ENCODE measurements at regions not wholly inside any gene's neighbourhood (a gene's known extent, or its start where the extent isn't known, plus 50 kb on each side); places are given as distances from the start of the nearest gene placed in this dataset.

GRCh38 chr12:97335115-97335514, 127.5 kb upstream of the RMST start:
- no peaks in the 10 kb centered on the region for H3K4me1 ChIP-seq
- no peak for DNase-seq
- no peaks in the 10 kb centered on the region for H3K36me3 ChIP-seq
- no peaks in the 10 kb centered on the region for H3K27me3 ChIP-seq
- TF ChIP-seq, protein P1, sequence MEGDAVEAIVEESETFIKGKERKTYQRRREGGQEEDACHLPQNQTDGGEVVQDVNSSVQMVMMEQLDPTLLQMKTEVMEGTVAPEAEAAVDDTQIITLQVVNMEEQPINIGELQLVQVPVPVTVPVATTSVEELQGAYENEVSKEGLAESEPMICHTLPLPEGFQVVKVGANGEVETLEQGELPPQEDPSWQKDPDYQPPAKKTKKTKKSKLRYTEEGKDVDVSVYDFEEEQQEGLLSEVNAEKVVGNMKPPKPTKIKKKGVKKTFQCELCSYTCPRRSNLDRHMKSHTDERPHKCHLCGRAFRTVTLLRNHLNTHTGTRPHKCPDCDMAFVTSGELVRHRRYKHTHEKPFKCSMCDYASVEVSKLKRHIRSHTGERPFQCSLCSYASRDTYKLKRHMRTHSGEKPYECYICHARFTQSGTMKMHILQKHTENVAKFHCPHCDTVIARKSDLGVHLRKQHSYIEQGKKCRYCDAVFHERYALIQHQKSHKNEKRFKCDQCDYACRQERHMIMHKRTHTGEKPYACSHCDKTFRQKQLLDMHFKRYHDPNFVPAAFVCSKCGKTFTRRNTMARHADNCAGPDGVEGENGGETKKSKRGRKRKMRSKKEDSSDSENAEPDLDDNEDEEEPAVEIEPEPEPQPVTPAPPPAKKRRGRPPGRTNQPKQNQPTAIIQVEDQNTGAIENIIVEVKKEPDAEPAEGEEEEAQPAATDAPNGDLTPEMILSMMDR (IDR thresholded peaks at IDR 0.05; ENCODE audit: low read depth, low read length), result no peak
- no peaks in the 10 kb centered on the region for H3K9me3 ChIP-seq
- no peak overlapping the region for H3K4me3 ChIP-seq (ENCODE audit: low read depth, low read length)

- Histone ChIP-seq H3K27me3 (no peaks in the 10 kb centered on the region), H3K9me3 (no peaks in the 10 kb centered on the region), H3K36me3 (no peaks in the 10 kb centered on the region), H3K4me1 (no peaks in the 10 kb centered on the region), H3K4me3 (ENCODE audit: low read depth, low read length) (no peak overlapping the region)
- no peak for DNase-seq
- TF ChIP-seq, protein P1 (IDR thresholded peaks at IDR 0.05; ENCODE audit: low read depth, low read length), result no peak
These were observed 125.5 kb upstream of the RMST start for GRCh38 chr12:97336900-97337751.

GRCh38 chr12:97342130-97342529, 120.5 kb upstream of the RMST start:
- no peaks in the 10 kb centered on the region for H3K27me3 ChIP-seq
- H3K4me1 ChIP-seq, result no peaks in the 10 kb centered on the region
- no peak overlapping the region for H3K4me3 ChIP-seq (ENCODE audit: low read depth, low read length)
- H3K36me3 ChIP-seq, result no peaks in the 10 kb centered on the region
- H3K9me3 ChIP-seq, result no peaks in the 10 kb centered on the region
- TF ChIP-seq, protein P1 (IDR thresholded peaks at IDR 0.05; ENCODE audit: low read depth, low read length), result no peak
- no peak for DNase-seq

GRCh38 chr12:97347956-97348355, 114.6 kb upstream of the RMST start:
- DNase-seq, result no peak
- Histone ChIP-seq H3K4me1 (no peaks in the 10 kb centered on the region), H3K36me3 (no peaks in the 10 kb centered on the region), H3K27me3 (no peaks in the 10 kb centered on the region), H3K9me3 (no peaks in the 10 kb centered on the region), H3K4me3 (ENCODE audit: low read depth, low read length) (no peak overlapping the region)
- TF ChIP-seq, protein P1 (IDR thresholded peaks at IDR 0.05; ENCODE audit: low read depth, low read length), result no peak

DNA sequence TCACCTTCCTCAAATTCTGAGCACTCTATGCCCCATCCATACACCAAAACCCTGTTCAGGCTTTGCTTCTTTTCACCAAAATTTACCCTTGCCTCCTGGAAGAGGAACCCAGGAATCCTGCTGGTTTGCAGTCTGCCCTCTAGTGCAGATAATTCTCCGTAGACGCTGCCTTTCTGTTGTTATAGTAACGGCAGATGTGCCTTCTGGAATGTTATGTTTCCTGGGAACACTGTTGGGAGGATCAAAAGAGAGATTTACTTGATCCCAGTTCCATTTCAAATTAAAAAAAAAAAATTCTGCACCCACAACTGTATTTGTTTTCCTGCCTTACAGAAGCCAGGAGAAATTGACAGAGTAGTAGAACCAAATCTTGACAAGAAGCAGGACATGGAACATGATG, 104.2 kb upstream of the RMST start:
- Histone ChIP-seq H3K36me3 (no peaks in the 10 kb centered on the region), H3K4me1 (no peaks in the 10 kb centered on the region), H3K9me3 (no peaks in the 10 kb centered on the region), H3K4me3 (ENCODE audit: low read depth, low read length) (no peak overlapping the region), H3K27me3 (no peaks in the 10 kb centered on the region)
- DNase-seq, result no peak
- TF ChIP-seq, protein P1 (IDR thresholded peaks at IDR 0.05; ENCODE audit: low read depth, low read length), result no peak

DNA sequence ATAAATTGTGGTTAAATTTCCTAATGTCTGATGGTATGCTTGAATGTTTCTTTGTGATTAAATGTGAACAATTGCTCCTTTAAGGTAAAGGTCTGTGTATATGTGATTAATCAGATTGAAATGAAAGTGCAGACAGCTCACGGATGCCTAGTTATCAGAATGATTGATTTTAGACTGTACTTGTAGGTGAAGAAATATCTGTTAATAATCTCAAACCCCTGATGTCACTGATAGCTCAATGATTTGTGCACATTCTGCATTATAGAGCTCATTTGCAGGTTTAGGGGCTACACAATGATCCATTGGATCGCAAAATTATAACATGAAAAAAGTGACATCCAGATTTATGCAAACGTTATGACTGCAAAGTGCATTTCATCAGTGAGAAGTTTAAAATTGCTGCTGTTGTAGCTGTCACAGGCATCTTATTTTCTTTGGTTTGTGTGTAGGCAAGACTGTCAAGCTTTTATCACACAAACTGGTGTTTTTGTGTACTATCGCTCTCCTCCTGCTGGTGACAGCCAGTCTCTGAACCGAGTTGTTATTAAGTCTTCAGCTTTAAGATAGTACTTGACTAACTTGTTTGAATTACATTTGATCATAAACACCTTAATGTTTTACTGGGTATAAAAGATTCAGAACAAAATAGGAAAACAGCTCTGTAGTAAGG, 103.4 kb upstream of the RMST start:
- no peak for DNase-seq
- TF ChIP-seq, protein P1 (IDR thresholded peaks at IDR 0.05; ENCODE audit: low read depth, low read length), result no peak
- no peak overlapping the region for H3K4me3 ChIP-seq (ENCODE audit: low read depth, low read length)
- no peaks in the 10 kb centered on the region for H3K27me3 ChIP-seq
- H3K9me3 ChIP-seq, result no peaks in the 10 kb centered on the region
- H3K36me3 ChIP-seq, result no peaks in the 10 kb centered on the region
- H3K4me1 ChIP-seq, result no peaks in the 10 kb centered on the region
